NAMALWA (cell line): ENCODE measurements at regions not wholly inside any gene's neighbourhood (a gene's known extent, or its start where the extent isn't known, plus 50 kb on each side); places are given as distances from the start of the nearest gene placed in this dataset.
"Not testable (repeated sequence)": the region's sequence is repeated elsewhere in the genome, so short reads cannot be mapped to it uniquely, and the experiment has no call there.

Experiments used
- DNase-seq: peaks from one replicate; pipeline ENCODE4 v3.0.0-alpha.2; 2015; ENCODE audit warnings: low spot score

GRCh38 chr3:110888625-110889375 lies 182.8 kb upstream of the NECTIN3 start:
- DNase-seq = not testable (repeated sequence)

- not testable (repeated sequence) for DNase-seq
Observed at GRCh38 chr3:110889376-110889699, 182.3 kb upstream of the NECTIN3 start.

- no peak for DNase-seq
Observed at GRCh38 chr3:110894574-110894973, 177.0 kb upstream of the NECTIN3 start.

GRCh38 chr3:110895054-110895453 lies 176.6 kb upstream of the NECTIN3 start:
- no peak for DNase-seq

GRCh38 chr3:110897046-110897445 lies 174.6 kb upstream of the NECTIN3 start:
- no peak for DNase-seq

- no peak for DNase-seq
Observed at GRCh38 chr3:110900576-110900975, 171.0 kb upstream of the NECTIN3 start.

GRCh38 chr3:110901536-110901935 lies 170.1 kb upstream of the NECTIN3 start:
- no peak for DNase-seq

- no peak for DNase-seq
Observed at GRCh38 chr3:110902453-110903085, 169.0 kb upstream of the NECTIN3 start.

- no peak for DNase-seq
Observed at GRCh38 chr3:110903771-110904519, 167.7 kb upstream of the NECTIN3 start.

GRCh38 chr3:110904520-110904890 lies 167.1 kb upstream of the NECTIN3 start:
- no peak for DNase-seq

- DNase-seq = no peak
Observed at GRCh38 chr3:110905121-110905520, 166.5 kb upstream of the NECTIN3 start.

GRCh38 chr3:110909839-110910238 lies 161.8 kb upstream of the NECTIN3 start:
- no peak for DNase-seq

- DNase-seq = no peak
Observed at GRCh38 chr3:110910346-110910955, 161.2 kb upstream of the NECTIN3 start.

- DNase-seq = no peak
Observed at GRCh38 chr3:110918963-110919362, 152.7 kb upstream of the NECTIN3 start.

GRCh38 chr3:110925798-110926197 lies 145.8 kb upstream of the NECTIN3 start:
- no peak for DNase-seq

- no peak for DNase-seq
Observed at GRCh38 chr3:110928016-110928662, 143.5 kb upstream of the NECTIN3 start.

GRCh38 chr3:110929816-110930215 lies 141.8 kb upstream of the NECTIN3 start:
- no peak for DNase-seq

GRCh38 chr3:110932567-110932966 lies 139.0 kb upstream of the NECTIN3 start:
- DNase-seq = no peak

- no peak for DNase-seq
Observed at GRCh38 chr3:110933821-110934426, 137.7 kb upstream of the NECTIN3 start.

- DNase-seq = no peak
Observed at GRCh38 chr3:110938629-110939028, 133.0 kb upstream of the NECTIN3 start.

GRCh38 chr3:110940055-110940454 lies 131.6 kb upstream of the NECTIN3 start:
- no peak for DNase-seq

GRCh38 chr3:110944782-110945181 lies 126.8 kb upstream of the NECTIN3 start:
- no peak for DNase-seq
